Tibial nerve (tissue), 4 donors: ENCODE measurements at regions not wholly inside any gene's neighbourhood (a gene's known extent, or its start where the extent isn't known, plus 50 kb on each side); places are given as distances from the start of the nearest gene placed in this dataset.

Experiments
- CTCF ChIP-seq, 5 experiments: fragments of 200-600 bp in 3 of 5; fragments of 450-650 bp in 2 of 5; sonication (generic) in 3 of 5; IDR thresholded peaks; one replicate each; pipeline ENCODE4 v1.5.1; 2016 to 2019; ENCODE audit warnings: antibody characterized with exemption in 5 of 5, mild to moderate bottlenecking in 3 of 5, moderate library complexity in 2 of 5
- EP300 ChIP-seq, 2 donors: sonication (generic); formaldehyde crosslinking; IDR thresholded peaks; one replicate each; pipeline ENCODE4 v1.6.1; 2017; ENCODE audit warnings: antibody characterized with exemption in 2 of 2, mild to moderate bottlenecking in 1 of 2
- POLR2A ChIP-seq, 2 donors: fragments of 450-650 bp; IDR thresholded peaks; one replicate each; pipeline ENCODE4 v1.6.1; 2017; ENCODE audit warnings: antibody characterized with exemption in 2 of 2, mild to moderate bottlenecking in 2 of 2, moderate library complexity in 2 of 2

- TF ChIP-seq CTCF (IDR thresholded peaks at IDR 0.05) (no peak), POLR2A (IDR thresholded peaks at IDR 0.05) (no peak), EP300 (IDR thresholded peaks at IDR 0.05) (no peak)
These were observed 201.7 kb upstream of the ZNF618 start for GRCh38 chr9:113674436-113674835.
